K562 (cell line): ENCODE measurements at regions not wholly inside any gene's neighbourhood (a gene's known extent, or its start where the extent isn't known, plus 50 kb on each side); places are given as distances from the start of the nearest gene placed in this dataset.

ENCODE experiments used
- ATAC-seq: fragments of 200-7000 bp; cut with Tn5 transposase; 3 replicates; pipeline ENCODE4 v1.9.1; 2020; ENCODE audit warnings: moderate library complexity
- BruUV-seq: library from RNA; stranded (reverse); fragments of 400-500 nt; replicated peaks from 2 replicates; lab custom pipeline; 2021; lab: Mats Ljungman, UMichigan
- CTCF ChIA-PET: fragments of 300-600 bp; formaldehyde crosslinking; extraction: SDS; loops from one replicate; lab custom pipeline; 2021; ENCODE audit warnings: low intra/inter-chr PET ratio; lab: Yijun Ruan, JAX
- POLR2A ChIA-PET: fragments of 300-600, 350-650 bp; sonication (Branson Sonifier 250); formaldehyde crosslinking; extraction: SDS; loops from one replicate; lab custom pipeline; 2021; ENCODE audit warnings: antibody characterized with exemption, inconsistent platforms; lab: Yijun Ruan, JAX
- DNase-seq, 4 experiments: peaks; one replicate each; pipeline versions ENCODE4 v3.0.0 to v3.0.0-alpha.2; 2011 to 2018; ENCODE audit warnings: low spot score in 3 of 4, mixed read lengths in 3 of 4; ENCODE audit errors: extremely low read depth in 1 of 4
- FAIRE-seq: peaks from 2 replicates; lab custom pipeline; 2011; peaks lifted over from hg19 to GRCh38; lab: Jason Lieb, UNC
- H2AFZ ChIP-seq: 2 replicates; pipeline ENCODE4 v1.6.0; 2011; ENCODE audit warnings: low read depth, low read length, control low read depth, inconsistent platforms
- H3K27ac ChIP-seq: fragments of 200-600 bp; 3 replicates; pipeline ENCODE4 v1.8.0; 2011; ENCODE audit warnings: low read depth, mild to moderate bottlenecking, control low read depth, inconsistent platforms, low read length, moderate library complexity, mixed read lengths; ENCODE audit errors: extremely low read depth
- H3K27me3 ChIP-seq, 2 experiments: fragments of 300-600 bp in 1 of 2; 2 replicates in 1 of 2; 3 replicates in 1 of 2; pipeline versions ENCODE4 v1.6.0 to v1.8.0; 2011; ENCODE audit warnings: inconsistent platforms in 2 of 2, low read length in 2 of 2, mild to moderate bottlenecking in 1 of 2, mixed read lengths in 1 of 2, moderate library complexity in 1 of 2; ENCODE audit not compliant: control insufficient read depth in 2 of 2, insufficient read depth in 2 of 2
- H3K36me3 ChIP-seq: fragments of 300-600 bp; 3 replicates; pipeline ENCODE4 v1.8.0; 2011; ENCODE audit warnings: mild to moderate bottlenecking, low read length, inconsistent platforms; ENCODE audit not compliant: control insufficient read depth, insufficient read depth
- H3K4me1 ChIP-seq, 2 experiments: fragments of 200-600 bp in 1 of 2; replicated peaks in 1 of 2; 2 replicates in 1 of 2; 3 replicates in 1 of 2; pipeline versions ENCODE4 v1.5.1 to v1.8.0; 2011; ENCODE audit warnings: inconsistent platforms in 2 of 2, low read length in 2 of 2, mild to moderate bottlenecking in 1 of 2, mixed read lengths in 1 of 2, moderate library complexity in 1 of 2; ENCODE audit not compliant: control insufficient read depth in 2 of 2, insufficient read depth in 2 of 2
- H3K4me2 ChIP-seq: 2 replicates; pipeline ENCODE4 v1.6.1; 2011; ENCODE audit warnings: low read length, control low read depth, inconsistent platforms, mixed read lengths; ENCODE audit not compliant: insufficient read depth
- H3K4me3 ChIP-seq: fragments of 200-600 bp; sonication (generic), shearing (Covaris generic); 2 replicates; pipeline ENCODE4 v1.5.1; 2016; ENCODE audit warnings: control low read depth, inconsistent platforms
- H3K79me2 ChIP-seq: fragments of 200-600 bp; 3 replicates; pipeline ENCODE4 v1.8.0; 2011; ENCODE audit warnings: low read length, inconsistent platforms; ENCODE audit not compliant: control insufficient read depth, insufficient read depth
- H3K9ac ChIP-seq, 2 experiments: 2 replicates each; pipeline versions ENCODE4 v1.6.0 to v1.6.1; 2011; ENCODE audit warnings: low read depth in 2 of 2, low read length in 2 of 2, control low read depth in 1 of 2, inconsistent platforms in 1 of 2, mild to moderate bottlenecking in 1 of 2, mixed read lengths in 1 of 2; ENCODE audit not compliant: insufficient read depth in 1 of 2
- H3K9me1 ChIP-seq: one replicate; pipeline ENCODE4 v1.6.0; 2011; ENCODE audit warnings: inconsistent platforms, mild to moderate bottlenecking, low read length, moderate library complexity; ENCODE audit not compliant: control insufficient read depth, insufficient read depth
- H3K9me3 ChIP-seq: replicated peaks from 2 replicates; pipeline ENCODE4 v1.5.1; 2011; ENCODE audit warnings: low read depth, low read length, inconsistent platforms; ENCODE audit not compliant: control insufficient read depth, insufficient read depth
- H4K20me1 ChIP-seq: replicated peaks from 2 replicates; pipeline ENCODE4 v1.6.1; 2011; ENCODE audit warnings: low read length, inconsistent platforms, mixed read lengths; ENCODE audit not compliant: control insufficient read depth, insufficient read depth
- CBFA2T3 ChIP-seq: fragments of 450-650 bp; IDR thresholded peaks from 2 replicates; pipeline ENCODE4 v1.6.1; 2017
- CTBP1 ChIP-seq: fragments of 450-650 bp; IDR thresholded peaks from 2 replicates; pipeline ENCODE4 v1.6.1; 2016; ENCODE audit warnings: borderline replicate concordance
- ETV1 ChIP-seq: fragments of 450-650 bp; conservative IDR thresholded peaks from 2 replicates; pipeline ENCODE4 v1.6.1; 2016; ENCODE audit warnings: missing genetic modification characterization, control low read depth, low read depth, missing compliant biosample characterization
- HMG20A ChIP-seq: fragments of 450-650 bp; formaldehyde crosslinking; conservative IDR thresholded peaks from 2 replicates; pipeline ENCODE4 v1.4.0; 2020; ENCODE audit warnings: mild to moderate bottlenecking, mixed read lengths
- KLF1 ChIP-seq: fragments of 450-650 bp; IDR thresholded peaks from 2 replicates; pipeline ENCODE4 v1.6.1; 2016; ENCODE audit warnings: missing genetic modification characterization, missing compliant biosample characterization
- MTA2 ChIP-seq: fragments of 450-650 bp; IDR thresholded peaks from 2 replicates; pipeline ENCODE4 v1.6.1; 2016; ENCODE audit warnings: low read depth
- MYC ChIP-seq, 2 experiments: fragments of 250-450 bp in 1 of 2; sonication (Bioruptor Pico) in 1 of 2; IDR thresholded peaks; 2 replicates each; pipeline versions ENCODE4 v1.5.1 to v1.6.1; 2012 to 2021; ENCODE audit warnings: low read depth in 2 of 2, borderline replicate concordance in 1 of 2, improper control_type of control experiment in 1 of 2, low read length in 1 of 2, mild to moderate bottlenecking in 1 of 2, moderate library complexity in 1 of 2
- NR1H2 ChIP-seq: sonication (generic); formaldehyde crosslinking; IDR thresholded peaks from 2 replicates; pipeline ENCODE4 v1.4.0; 2020; ENCODE audit warnings: mild to moderate bottlenecking, missing genetic modification reagents
- PYGO2 ChIP-seq: fragments of 450-650 bp; IDR thresholded peaks from 2 replicates; pipeline ENCODE4 v1.6.1; 2016; ENCODE audit warnings: mild to moderate bottlenecking, missing genetic modification characterization, moderate library complexity, missing compliant biosample characterization
- RBM25 ChIP-seq: fragments of 200-400 bp; formaldehyde crosslinking; IDR thresholded peaks from 2 replicates; pipeline ENCODE4 v1.6.1; 2018; ENCODE audit warnings: low read length, low read depth, moderate library complexity; ENCODE audit not compliant: severe bottlenecking
- SMARCA4 ChIP-seq: fragments of 450-650 bp; IDR thresholded peaks from 2 replicates; pipeline ENCODE4 v1.6.1; 2016
- SMARCB1 ChIP-seq: IDR thresholded peaks from 2 replicates; pipeline ENCODE4 v1.6.1; 2011; ENCODE audit warnings: improper control_type of control experiment, low read depth; ENCODE audit not compliant: insufficient read length
- SNRNP70 ChIP-seq: fragments of 200-400 bp; formaldehyde crosslinking; optimal IDR thresholded peaks from 2 replicates; pipeline ENCODE3; 2017; ENCODE audit warnings: low read depth, low read length
- SP1 ChIP-seq: sonication (generic); formaldehyde crosslinking; IDR thresholded peaks from 2 replicates; pipeline ENCODE4 v1.8.1; 2022; ENCODE audit warnings: mild to moderate bottlenecking, missing genetic modification reagents
- in situ Hi-C: fragments of 300-500 bp; cut with MboI; formaldehyde crosslinking; loops from 4 replicates; pipeline ENCODE4 v1.15.0; 2018; ENCODE audit warnings: inconsistent platforms, mixed read lengths
- intact Hi-C: fragments of 100-400 bp; cut with micrococcal nuclease; formaldehyde crosslinking; loops from 2 replicates; pipeline ENCODE4 v1.14.2; 2022

DNA sequence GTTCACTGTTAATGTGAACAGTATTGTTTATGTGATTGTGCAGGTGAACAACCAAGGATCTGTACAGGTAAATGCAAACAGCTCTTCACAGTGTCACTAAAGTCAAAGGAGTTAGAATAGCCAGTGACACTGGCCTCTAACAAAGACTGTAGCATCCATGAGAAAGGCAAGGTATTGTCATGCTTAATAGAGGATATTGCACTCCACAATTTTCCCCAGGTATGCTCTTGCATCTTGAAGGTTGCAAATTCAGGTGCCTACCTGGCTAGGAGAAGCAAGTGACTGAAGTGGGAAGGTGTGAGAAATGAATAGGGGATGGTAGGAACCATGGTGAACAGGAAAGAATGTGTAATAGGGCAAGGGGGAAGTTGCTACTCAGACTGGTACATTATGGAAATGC is 101.2 kb upstream of the EFNA5 start:
- no peaks in the 10 kb centered on the region for H4K20me1 ChIP-seq
- no peaks in the 10 kb centered on the region for H3K9me1 ChIP-seq
- H3K9ac ChIP-seq, result no peak overlapping the region
- ChIA-PET CTCF (no interaction called here), POLR2A (no interaction called here)
- H3K27me3 ChIP-seq, result no peaks in the 10 kb centered on the region
- no peak overlapping the region for H3K4me2 ChIP-seq
- intact Hi-C loops, result no loop called here
- TF ChIP-seq MTA2 (no peak), CBFA2T3 (no peak), MYC (IDR thresholded peaks at IDR 0.05; ENCODE audit: low read depth, low read length) (no peak), MYC (CRISPR knock-in tag; IDR thresholded peaks at IDR 0.05; ENCODE audit: borderline replicate concordance, low read depth) (no peak), SP1 (no peak), CTBP1 (no peak), NR1H2 (no peak), SMARCA4 (no peak), SNRNP70 (no peak), SMARCB1 (no peak), ETV1 (no peak), HMG20A (CRISPR knock-in tag) (no peak), KLF1 (no peak), RBM25 (no peak), PYGO2 (tag) (no peak)
- H3K27ac ChIP-seq, result no peak overlapping the region
- in situ Hi-C loops, result no loop called here
- BruUV-seq, result no TSS peak
- DNase-seq (no peak), ATAC-seq (no peak), FAIRE-seq (no peak)
- H3K4me3 ChIP-seq, result no peak overlapping the region
- H3K9me3 ChIP-seq, result no peaks in the 10 kb centered on the region
- no peaks in the 10 kb centered on the region for H3K4me1 ChIP-seq
- no peaks in the 10 kb centered on the region for H3K79me2 ChIP-seq
- H3K36me3 ChIP-seq, result no peaks in the 10 kb centered on the region
- H2AFZ ChIP-seq, result no peak overlapping the region
